ENCODE measurements at regions not wholly inside any gene's neighbourhood (a gene's known extent, or its start where the extent isn't known, plus 50 kb on each side); places are given as distances from the start of the nearest gene placed in this dataset.

- TF ChIP-seq CTCF (IDR thresholded peaks at IDR 0.05) = no peak
- no peak for TF ChIP-seq POLR2A (IDR thresholded peaks at IDR 0.05)
Observed at GRCh38 chr17:77074681-77075080, 66.1 kb upstream of the SEC14L1 start.

All from testis (tissue), 2 donors.